Endodermal cell (in vitro differentiated cells): ENCODE measurements at regions not wholly inside any gene's neighbourhood (a gene's known extent, or its start where the extent isn't known, plus 50 kb on each side); places are given as distances from the start of the nearest gene placed in this dataset.

Experiments
- DNase-seq: peaks from one replicate; pipeline ENCODE4 v3.0.0-alpha.2; 2017
- H3K27ac ChIP-seq: 2 replicates; pipeline ENCODE4 v1.5.1; 2013; ENCODE audit warnings: mild to moderate bottlenecking, low read depth, low read length, moderate library complexity
- H3K27me3 ChIP-seq: 2 replicates; pipeline ENCODE4 v1.6.1; 2013; ENCODE audit warnings: mild to moderate bottlenecking, low read length, moderate library complexity; ENCODE audit not compliant: insufficient read depth, control insufficient read depth, poor library complexity, severe bottlenecking
- H3K36me3 ChIP-seq: 2 replicates; pipeline ENCODE4 v1.7.0; 2013; ENCODE audit warnings: mild to moderate bottlenecking, low read length, moderate library complexity; ENCODE audit not compliant: control insufficient read depth, insufficient read depth
- H3K4me1 ChIP-seq: one replicate; pipeline ENCODE4 v1.7.0; 2013; ENCODE audit warnings: low read length; ENCODE audit not compliant: control insufficient read depth, insufficient read depth
- H3K4me3 ChIP-seq: 2 replicates; pipeline ENCODE4 v1.5.1; 2013; ENCODE audit warnings: mild to moderate bottlenecking, low read length, moderate library complexity
- H3K9ac ChIP-seq: 2 replicates; pipeline ENCODE4 v1.6.1; 2013; ENCODE audit warnings: mild to moderate bottlenecking, low read length, moderate library complexity; ENCODE audit not compliant: poor library complexity, severe bottlenecking; ENCODE audit errors: extremely low read depth
- H3K9me3 ChIP-seq: 2 replicates; pipeline ENCODE4 v1.6.1; 2013; ENCODE audit warnings: mild to moderate bottlenecking, low read length, moderate library complexity; ENCODE audit not compliant: control insufficient read depth
- H3K27ac Mint-ChIP-seq: 2 replicates; pipeline ENCODE4 v1.8.0; 2020; ENCODE audit warnings: mixed read lengths
- H3K27me3 Mint-ChIP-seq: 2 replicates; pipeline ENCODE4 v1.8.0; 2021; ENCODE audit warnings: mild to moderate bottlenecking, mixed read lengths; ENCODE audit not compliant: insufficient read depth
- H3K36me3 Mint-ChIP-seq: 2 replicates; pipeline ENCODE4 v1.8.0; 2020; ENCODE audit warnings: low read depth, mixed read lengths
- H3K4me1 Mint-ChIP-seq: 2 replicates; pipeline ENCODE4 v1.8.0; 2020; ENCODE audit warnings: mixed read lengths
- H3K4me3 Mint-ChIP-seq: 2 replicates; pipeline ENCODE4 v1.8.0; 2020; ENCODE audit warnings: mild to moderate bottlenecking, moderate library complexity, mixed read lengths
- H3K9me3 Mint-ChIP-seq: 2 replicates; pipeline ENCODE4 v1.8.0; 2020; ENCODE audit warnings: mild to moderate bottlenecking, mixed read lengths
- CTCF ChIP-seq: fragments of 200-600 bp; sonication (generic); conservative IDR thresholded peaks from 2 replicates; pipeline ENCODE4 v1.5.0; 2021; ENCODE audit warnings: antibody characterized with exemption, mild to moderate bottlenecking
- WGBS, 2 experiments: methylation state at CpG; one replicate each; pipeline versions ENCODE4 v1.1.5 to v1.1.7; 2013; ENCODE audit warnings: missing lambda C conversion rate in 2 of 2, mixed read lengths in 1 of 2; ENCODE audit not compliant: insufficient coverage in 1 of 2, insufficient read length in 1 of 2; 5-methylcytosine and 5-hydroxymethylcytosine counted together

- H3K27me3 ChIP-seq: peaks cover 3% of the 10 kb centered on the region
- no peak overlapping the region for H3K4me3 ChIP-seq
- no peak overlapping the region for H3K4me3 Mint-ChIP-seq
- no peaks in the 10 kb centered on the region for H3K4me1 ChIP-seq
- 88 to 91% methylated on average over 4 to 7 of the region's 7 CpGs for WGBS, 2 experiments
- no peak overlapping the region for H3K27ac Mint-ChIP-seq
- H3K27me3 Mint-ChIP-seq: peaks cover 3% of the 10 kb centered on the region
- H3K9ac ChIP-seq: no peak overlapping the region
- peaks cover 7% of the 10 kb centered on the region for H3K36me3 Mint-ChIP-seq
- no peak for DNase-seq
- peaks cover 12% of the 10 kb centered on the region for H3K4me1 Mint-ChIP-seq
- H3K27ac ChIP-seq: no peak overlapping the region
- no peaks in the 10 kb centered on the region for H3K9me3 Mint-ChIP-seq
- H3K36me3 ChIP-seq: no peaks in the 10 kb centered on the region
- no peaks in the 10 kb centered on the region for H3K9me3 ChIP-seq
- no peak for TF ChIP-seq CTCF
Observed at GRCh38 chr17:64769712-64770111, 107.6 kb upstream of the SMURF2 start.

GRCh38 chr17:64767269-64767997 lies 105.3 kb upstream of the SMURF2 start:
- H3K36me3 ChIP-seq: no peaks in the 10 kb centered on the region
- Mint-ChIP-seq H3K9me3 (no peaks in the 10 kb centered on the region), H3K27ac (peak overlapping the region; percentile 17), H3K27me3 (no peaks in the 10 kb centered on the region), H3K4me3 (no peak overlapping the region), H3K4me1 (peaks cover 12% of the 10 kb centered on the region), H3K36me3 (peaks cover 13% of the 10 kb centered on the region)
- DNase-seq: no peak
- no peak overlapping the region for H3K27ac ChIP-seq
- no peak overlapping the region for H3K4me3 ChIP-seq
- no peak overlapping the region for H3K9ac ChIP-seq
- WGBS, 2 experiments: 94 to 96% methylated on average over 9 to 11 of the region's 11 CpGs
- no peak for TF ChIP-seq CTCF
- no peaks in the 10 kb centered on the region for H3K4me1 ChIP-seq
- no peaks in the 10 kb centered on the region for H3K9me3 ChIP-seq
- H3K27me3 ChIP-seq: no peaks in the 10 kb centered on the region

- Mint-ChIP-seq H3K36me3 (peaks cover 7% of the 10 kb centered on the region), H3K27ac (no peak overlapping the region), H3K27me3 (no peaks in the 10 kb centered on the region), H3K4me3 (no peak overlapping the region), H3K4me1 (peaks cover 12% of the 10 kb centered on the region), H3K9me3 (no peaks in the 10 kb centered on the region)
- Histone ChIP-seq H3K9ac (no peak overlapping the region), H3K36me3 (no peaks in the 10 kb centered on the region), H3K9me3 (no peaks in the 10 kb centered on the region), H3K27me3 (no peaks in the 10 kb centered on the region), H3K4me1 (no peaks in the 10 kb centered on the region), H3K4me3 (no peak overlapping the region), H3K27ac (no peak overlapping the region)
- 83 to 93% methylated on average over 3 to 7 of the region's 7 CpGs for WGBS, 2 experiments
- DNase-seq: no peak
- no peak for TF ChIP-seq CTCF
Observed at GRCh38 chr17:64765191-64765889, 103.2 kb upstream of the SMURF2 start.
